ENCODE measurements at regions not wholly inside any gene's neighbourhood (a gene's known extent, or its start where the extent isn't known, plus 50 kb on each side); places are given as distances from the start of the nearest gene placed in this dataset.

GRCh38 chr6:98648211-98648914 is 186.0 kb upstream of the POU3F2 start:
- no peak for DNase-seq (ENCODE audit: extremely low read depth in 1 of 2, low read depth in 1 of 2)

GRCh38 chr6:98650941-98651340 is 183.4 kb upstream of the POU3F2 start:
- no peak for DNase-seq (ENCODE audit: extremely low read depth in 1 of 2, low read depth in 1 of 2)

- DNase-seq (ENCODE audit: extremely low read depth in 1 of 2, low read depth in 1 of 2): no peak
Observed at GRCh38 chr6:98653179-98653578, 181.2 kb upstream of the POU3F2 start.

DNA sequence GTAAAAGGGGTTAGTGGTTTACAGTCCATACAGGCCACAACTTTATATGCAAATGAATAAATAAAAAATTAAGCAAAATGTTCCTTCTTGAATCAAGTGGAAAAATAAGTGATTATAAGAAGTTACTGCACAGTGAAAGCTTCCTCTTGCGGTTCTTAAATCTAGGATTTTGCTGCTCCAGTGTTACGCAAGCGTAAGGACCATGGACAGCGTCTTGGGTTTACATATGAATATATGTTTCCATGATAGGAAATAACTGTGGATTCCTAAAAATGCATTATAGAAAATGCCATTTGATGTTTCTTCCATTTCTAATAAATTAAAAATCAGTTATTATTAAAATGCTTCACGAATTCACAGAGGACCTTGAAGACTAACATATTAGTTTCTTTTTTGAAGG is 176.6 kb upstream of the POU3F2 start:
- DNase-seq (ENCODE audit: extremely low read depth in 1 of 2, low read depth in 1 of 2): no peak

- DNase-seq (ENCODE audit: extremely low read depth in 1 of 2, low read depth in 1 of 2): no peak
Observed at GRCh38 chr6:98669371-98669770, 165.0 kb upstream of the POU3F2 start.

GRCh38 chr6:98670045-98670746 is 164.2 kb upstream of the POU3F2 start:
- no peak for DNase-seq (ENCODE audit: extremely low read depth in 1 of 2, low read depth in 1 of 2)

- no peak for DNase-seq (ENCODE audit: extremely low read depth in 1 of 2, low read depth in 1 of 2)
Observed at GRCh38 chr6:98672681-98673475, 161.5 kb upstream of the POU3F2 start.

- DNase-seq (ENCODE audit: extremely low read depth in 1 of 2, low read depth in 1 of 2): no peak
Observed at GRCh38 chr6:98678481-98678880, 155.9 kb upstream of the POU3F2 start.

GRCh38 chr6:98686008-98686601 is 148.3 kb upstream of the POU3F2 start:
- no peak for DNase-seq (ENCODE audit: extremely low read depth in 1 of 2, low read depth in 1 of 2)

GRCh38 chr6:98687752-98688151 is 146.6 kb upstream of the POU3F2 start:
- DNase-seq (ENCODE audit: extremely low read depth in 1 of 2, low read depth in 1 of 2): no peak

DNA sequence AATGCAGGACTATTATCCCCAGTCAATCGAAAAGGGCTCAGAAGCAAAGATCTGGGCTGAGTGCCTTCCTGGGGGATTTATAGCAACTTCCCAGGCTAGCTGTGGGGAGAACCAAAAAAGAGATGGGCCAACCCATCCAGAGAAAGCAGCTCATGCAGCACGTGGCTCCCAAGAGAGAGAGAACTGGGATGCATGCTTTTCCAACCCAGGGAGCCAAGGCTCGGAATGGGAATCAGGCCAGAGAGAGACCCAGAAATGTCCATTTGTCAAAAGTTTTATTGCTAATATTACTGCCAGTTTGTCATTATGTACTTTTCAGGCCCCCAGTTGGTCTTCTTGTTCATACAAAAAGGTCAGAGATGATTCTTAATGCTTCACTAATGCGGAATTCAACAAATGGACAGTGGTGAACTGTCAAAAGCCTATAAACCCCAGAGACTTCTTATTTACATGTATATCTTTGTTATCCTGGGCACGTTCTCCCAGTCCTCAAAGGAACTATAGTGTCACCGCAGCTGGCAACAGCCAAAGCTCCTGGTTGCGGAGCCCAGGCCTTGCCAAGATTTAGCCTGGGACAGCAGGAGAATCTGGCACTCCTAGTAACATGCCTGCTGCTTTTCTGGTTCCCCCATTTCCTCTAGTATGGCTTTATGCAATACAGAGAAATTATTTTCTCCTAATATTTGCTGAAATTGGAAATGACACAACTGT is 139.1 kb upstream of the POU3F2 start:
- DNase-seq (ENCODE audit: extremely low read depth in 1 of 2, low read depth in 1 of 2): no peak

GRCh38 chr6:98711380-98711779 is 123.0 kb upstream of the POU3F2 start:
- no peak for DNase-seq (ENCODE audit: extremely low read depth in 1 of 2, low read depth in 1 of 2)

DNA sequence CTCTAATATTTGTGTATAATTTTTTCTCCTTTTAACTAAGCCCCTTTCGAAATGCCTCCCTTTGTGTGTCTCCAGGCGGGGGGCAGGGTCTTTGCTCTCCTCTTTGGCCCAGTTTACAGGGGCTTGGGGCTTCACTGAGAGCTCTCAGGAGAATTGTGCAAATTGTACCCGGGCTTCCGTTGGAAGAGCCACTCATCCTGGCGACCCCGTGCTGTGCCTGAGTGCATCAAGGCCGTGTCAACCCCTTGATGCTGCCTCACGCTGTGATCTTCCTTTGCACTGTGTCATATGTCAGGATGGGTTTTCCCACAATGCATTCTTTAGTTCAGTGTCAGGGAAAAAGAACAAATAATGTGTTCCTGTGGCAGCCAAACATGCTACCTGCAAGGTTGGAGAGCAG is 118.0 kb upstream of the POU3F2 start:
- no peak for DNase-seq (ENCODE audit: extremely low read depth in 1 of 2, low read depth in 1 of 2)

DNA sequence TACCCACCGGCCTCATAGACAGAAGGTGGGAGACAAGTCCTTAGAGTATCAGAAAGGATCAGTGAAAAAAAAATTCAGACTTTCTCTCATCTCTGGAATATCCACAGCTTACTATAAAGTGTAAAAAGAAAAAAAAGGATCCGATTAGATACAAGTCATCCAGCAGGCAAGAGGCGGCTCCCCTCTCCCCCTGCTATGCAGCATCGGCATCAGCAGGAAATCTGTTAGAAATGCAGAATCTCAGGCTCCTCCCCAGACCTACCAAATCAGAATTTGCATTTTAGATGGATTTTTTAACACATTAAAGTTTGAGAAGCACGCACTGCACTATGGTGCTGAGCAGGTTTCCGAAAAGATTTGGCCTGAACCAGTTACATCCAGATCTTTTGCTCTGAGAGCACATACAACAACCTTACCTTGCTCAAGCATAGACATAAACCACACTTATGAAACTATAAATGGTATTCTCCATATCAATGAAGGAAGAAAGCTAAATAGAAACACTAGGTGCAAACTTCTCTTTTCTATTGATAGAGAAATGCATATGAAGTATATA is 117.0 kb upstream of the POU3F2 start:
- no peak for DNase-seq (ENCODE audit: extremely low read depth in 1 of 2, low read depth in 1 of 2)

GRCh38 chr6:98717988-98718387 is 116.4 kb upstream of the POU3F2 start:
- no peak for DNase-seq (ENCODE audit: extremely low read depth in 1 of 2, low read depth in 1 of 2)

DNA sequence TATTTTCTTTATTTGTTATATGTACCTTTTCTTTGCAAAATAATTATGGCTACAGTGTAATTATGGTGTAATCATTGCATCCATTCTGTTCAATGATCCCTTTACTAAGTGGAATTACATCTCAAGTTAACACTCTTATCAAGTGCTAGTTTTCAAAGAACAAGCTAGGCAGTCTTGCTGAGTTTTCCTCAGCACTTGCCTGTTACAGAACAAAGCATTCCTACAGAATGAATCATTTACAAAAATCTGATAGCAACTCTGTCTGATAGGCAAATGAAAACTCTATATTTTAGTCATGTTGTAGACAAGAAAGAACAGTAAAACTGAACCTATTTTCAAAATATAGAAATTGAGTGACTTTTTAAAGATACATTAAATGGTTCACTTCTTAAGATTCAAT is 109.8 kb upstream of the POU3F2 start:
- no peak for DNase-seq (ENCODE audit: extremely low read depth in 1 of 2, low read depth in 1 of 2)

GRCh38 chr6:98747273-98747672 is 87.1 kb upstream of the POU3F2 start:
- no peak for DNase-seq (ENCODE audit: extremely low read depth in 1 of 2, low read depth in 1 of 2)

- DNase-seq (ENCODE audit: extremely low read depth in 1 of 2, low read depth in 1 of 2): no peak
Observed at GRCh38 chr6:98747960-98748359, 86.4 kb upstream of the POU3F2 start.

DNA sequence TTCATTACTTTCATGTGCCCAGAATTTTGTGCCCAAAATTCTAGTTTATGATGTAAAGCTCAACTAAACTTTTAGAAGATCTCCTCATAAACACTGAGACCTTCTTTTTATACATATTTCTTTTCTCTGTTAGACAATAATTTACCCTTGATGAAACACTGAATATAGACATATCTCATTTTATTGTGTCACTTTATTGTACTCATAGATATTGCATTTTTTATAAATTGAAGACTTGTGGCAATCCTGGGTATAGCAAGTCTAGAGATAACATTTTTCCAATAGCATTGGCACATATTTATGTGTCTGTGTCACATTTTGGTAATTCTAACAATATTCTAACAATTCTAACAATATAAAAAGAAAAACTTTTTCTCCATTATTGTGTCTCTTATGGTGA is 74.9 kb upstream of the POU3F2 start:
- DNase-seq (ENCODE audit: extremely low read depth in 1 of 2, low read depth in 1 of 2): no peak

DNA sequence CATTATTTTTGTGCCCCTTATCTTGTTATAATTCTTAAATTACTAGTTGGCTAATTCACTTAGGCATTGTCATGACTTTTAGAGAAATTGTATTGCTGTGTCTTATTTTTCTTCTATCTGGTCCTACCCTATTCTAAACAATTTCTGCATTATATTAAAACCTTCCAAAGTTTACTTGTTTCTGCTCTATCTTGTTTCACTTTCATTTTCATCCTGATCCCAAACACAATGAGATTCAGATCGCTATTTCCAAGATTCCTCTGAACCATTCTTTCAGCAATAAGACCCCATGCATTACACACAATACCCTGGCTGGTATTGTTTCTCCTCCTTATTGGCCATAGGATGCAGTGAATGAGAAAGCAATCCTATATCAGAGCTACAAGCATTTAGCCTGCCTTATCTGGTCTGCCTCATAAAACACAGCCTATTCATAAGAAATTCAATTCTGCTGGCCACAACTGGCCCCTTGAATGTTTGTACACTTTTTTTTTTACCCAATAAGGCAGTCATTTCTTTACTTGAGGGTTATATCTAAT is 69.9 kb upstream of the POU3F2 start:
- no peak for DNase-seq (ENCODE audit: extremely low read depth in 1 of 2, low read depth in 1 of 2)
